ENCODE measurements at regions not wholly inside any gene's neighbourhood (a gene's known extent, or its start where the extent isn't known, plus 50 kb on each side); places are given as distances from the start of the nearest gene placed in this dataset.

- no peak for TF ChIP-seq CTCF (IDR thresholded peaks at IDR 0.05; ENCODE audit: unreplicated experiment)
- H3K27me3 Mint-ChIP-seq: peaks cover 56% of the 10 kb centered on the region
- no peak overlapping the region for H3K4me3 Mint-ChIP-seq (ENCODE audit: low read depth)
- no peaks in the 10 kb centered on the region for H3K9me3 Mint-ChIP-seq (ENCODE audit: low read depth)
- DNase-seq (ENCODE audit: low spot score, unreplicated experiment): no peak
- no peaks in the 10 kb centered on the region for H3K4me1 Mint-ChIP-seq (ENCODE audit: low read depth)
- no peak overlapping the region for H3K27ac Mint-ChIP-seq
- H3K36me3 Mint-ChIP-seq (ENCODE audit: insufficient read depth): no peaks in the 10 kb centered on the region
Observed at GRCh38 chr13:111922086-111922485, 144.9 kb upstream of the SOX1 start.

- no peak for TF ChIP-seq CTCF (IDR thresholded peaks at IDR 0.05; ENCODE audit: unreplicated experiment)
- Mint-ChIP-seq H3K4me3 (ENCODE audit: low read depth) (no peak overlapping the region), H3K27ac (no peak overlapping the region), H3K36me3 (ENCODE audit: insufficient read depth) (no peaks in the 10 kb centered on the region), H3K27me3 (peaks cover 52% of the 10 kb centered on the region), H3K9me3 (ENCODE audit: low read depth) (no peaks in the 10 kb centered on the region), H3K4me1 (ENCODE audit: low read depth) (no peaks in the 10 kb centered on the region)
- no peak for DNase-seq (ENCODE audit: low spot score, unreplicated experiment)
Observed at GRCh38 chr13:111923439-111923838, 143.5 kb upstream of the SOX1 start.

GRCh38 chr13:111923991-111924677, 142.8 kb upstream of the SOX1 start:
- Mint-ChIP-seq H3K36me3 (ENCODE audit: insufficient read depth) (no peaks in the 10 kb centered on the region), H3K27ac (no peak overlapping the region), H3K9me3 (ENCODE audit: low read depth) (no peaks in the 10 kb centered on the region), H3K27me3 (peaks cover 56% of the 10 kb centered on the region), H3K4me3 (ENCODE audit: low read depth) (no peak overlapping the region), H3K4me1 (ENCODE audit: low read depth) (no peaks in the 10 kb centered on the region)
- DNase-seq (ENCODE audit: low spot score, unreplicated experiment): no peak
- TF ChIP-seq CTCF (IDR thresholded peaks at IDR 0.05; ENCODE audit: unreplicated experiment): no peak

DNA sequence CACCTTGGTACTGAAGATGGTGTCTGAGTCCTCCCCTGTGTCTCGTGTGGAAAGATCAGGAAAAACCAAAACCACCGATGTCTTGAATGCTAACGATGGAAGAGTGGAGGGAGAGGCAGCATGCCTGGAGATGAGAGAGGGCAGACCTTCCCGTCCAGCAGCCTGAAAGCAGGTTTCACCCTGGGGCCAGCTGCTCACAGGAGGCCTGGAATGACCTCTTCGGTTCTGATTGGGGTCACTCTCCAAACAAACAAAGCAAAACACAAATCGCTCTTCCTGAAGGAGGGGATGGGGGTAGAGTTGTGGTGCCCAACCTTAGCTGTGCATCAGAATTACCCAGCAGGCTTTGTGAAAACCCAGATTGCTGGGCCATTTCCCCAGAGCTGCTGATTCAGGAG, 142.3 kb upstream of the SOX1 start:
- H3K4me3 Mint-ChIP-seq (ENCODE audit: low read depth): no peak overlapping the region
- no peak overlapping the region for H3K27ac Mint-ChIP-seq
- no peaks in the 10 kb centered on the region for H3K9me3 Mint-ChIP-seq (ENCODE audit: low read depth)
- H3K27me3 Mint-ChIP-seq: peaks cover 55% of the 10 kb centered on the region
- DNase-seq (ENCODE audit: low spot score, unreplicated experiment): no peak
- peaks cover 1% of the 10 kb centered on the region for H3K4me1 Mint-ChIP-seq (ENCODE audit: low read depth)
- H3K36me3 Mint-ChIP-seq (ENCODE audit: insufficient read depth): no peaks in the 10 kb centered on the region
- no peak for TF ChIP-seq CTCF (IDR thresholded peaks at IDR 0.05; ENCODE audit: unreplicated experiment)

- Mint-ChIP-seq H3K4me3 (ENCODE audit: low read depth) (no peak overlapping the region), H3K27me3 (peaks cover 52% of the 10 kb centered on the region), H3K36me3 (ENCODE audit: insufficient read depth) (no peaks in the 10 kb centered on the region), H3K9me3 (ENCODE audit: low read depth) (no peaks in the 10 kb centered on the region), H3K4me1 (ENCODE audit: low read depth) (peaks cover 1% of the 10 kb centered on the region), H3K27ac (no peak overlapping the region)
- no peak for DNase-seq (ENCODE audit: low spot score, unreplicated experiment)
- TF ChIP-seq CTCF (IDR thresholded peaks at IDR 0.05; ENCODE audit: unreplicated experiment): no peak
Observed at GRCh38 chr13:111925146-111925875, 141.6 kb upstream of the SOX1 start.

All from progenitor cell of endocrine pancreas (in vitro differentiated cells).